GM18508 (cell line): ENCODE measurements at regions not wholly inside any gene's neighbourhood (a gene's known extent, or its start where the extent isn't known, plus 50 kb on each side); places are given as distances from the start of the nearest gene placed in this dataset.

Experiments used
- ATAC-seq: cut with Tn5 transposase; IDR thresholded peaks from one replicate; pipeline ENCODE4 v1.9.1; 2021; ENCODE audit warnings: moderate number of reproducible peaks; ENCODE audit not compliant: insufficient read depth, unreplicated experiment

DNA sequence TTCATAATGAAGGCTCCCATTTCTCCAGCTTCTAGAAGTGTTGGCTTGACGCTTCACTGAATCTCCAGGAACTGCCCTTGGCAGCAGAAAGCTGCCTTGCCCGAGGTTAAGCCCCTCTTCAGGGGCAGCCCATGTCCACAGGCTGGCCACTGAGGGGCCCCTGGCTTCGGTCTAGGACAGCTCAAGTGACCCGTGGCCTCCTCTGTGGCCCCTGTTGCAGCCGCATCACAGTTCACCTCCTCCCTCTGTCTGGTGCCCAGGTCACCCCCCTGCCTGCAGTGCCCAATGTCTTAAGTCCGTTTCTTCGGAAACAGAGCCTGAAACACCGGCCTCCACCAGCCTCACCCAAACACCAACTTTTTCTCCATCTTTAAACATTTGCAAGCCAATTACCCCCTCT is 279.2 kb upstream of the MKI67 start:
- ATAC-seq = no peak

GRCh38 chr10:128411643-128412042 is 285.4 kb upstream of the MKI67 start:
- no peak for ATAC-seq

GRCh38 chr10:128414568-128414967 is 288.3 kb upstream of the MKI67 start:
- ATAC-seq = no peak

- no peak for ATAC-seq
Measured at GRCh38 chr10:128416231-128416630, 290.0 kb upstream of the MKI67 start.

DNA sequence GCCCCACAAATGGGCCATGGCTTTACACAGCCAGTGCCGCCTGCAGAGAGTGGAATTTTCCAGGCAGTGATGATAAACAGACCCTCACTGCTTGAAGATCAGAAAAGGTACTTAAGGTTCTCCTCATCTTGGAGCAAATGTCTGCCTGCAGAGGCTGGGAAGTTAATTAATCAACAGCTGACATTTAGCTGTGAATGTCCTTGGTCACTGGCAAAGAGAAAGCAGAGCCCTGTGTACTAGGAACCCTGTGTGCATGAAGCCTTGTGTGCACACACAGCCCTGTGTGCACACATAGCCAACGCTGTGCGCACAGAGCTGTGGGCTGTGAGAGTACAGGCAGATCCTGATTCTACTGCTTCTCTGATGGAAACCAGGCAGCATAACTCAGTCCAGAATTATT is 291.6 kb upstream of the MKI67 start:
- ATAC-seq = no peak

DNA sequence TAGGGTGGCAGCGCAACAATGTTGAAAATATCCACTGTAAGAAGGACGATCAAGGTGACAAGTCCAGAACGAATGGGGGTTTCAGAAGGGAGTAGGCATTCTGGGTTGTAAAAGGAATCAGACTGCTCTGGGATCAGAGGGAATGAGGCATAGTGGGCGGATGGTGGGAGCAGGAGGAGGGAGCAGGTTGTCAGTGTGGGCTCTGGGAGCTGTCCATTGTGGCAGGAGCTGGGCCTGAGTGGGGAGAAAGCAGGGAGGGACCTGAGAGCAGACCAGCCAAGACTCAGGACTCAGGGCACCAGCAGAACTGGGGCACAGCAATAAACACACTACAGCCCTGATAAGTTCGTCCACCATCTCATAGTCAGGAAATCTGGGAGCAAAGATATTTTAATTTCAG is 292.6 kb upstream of the MKI67 start:
- no peak for ATAC-seq

DNA sequence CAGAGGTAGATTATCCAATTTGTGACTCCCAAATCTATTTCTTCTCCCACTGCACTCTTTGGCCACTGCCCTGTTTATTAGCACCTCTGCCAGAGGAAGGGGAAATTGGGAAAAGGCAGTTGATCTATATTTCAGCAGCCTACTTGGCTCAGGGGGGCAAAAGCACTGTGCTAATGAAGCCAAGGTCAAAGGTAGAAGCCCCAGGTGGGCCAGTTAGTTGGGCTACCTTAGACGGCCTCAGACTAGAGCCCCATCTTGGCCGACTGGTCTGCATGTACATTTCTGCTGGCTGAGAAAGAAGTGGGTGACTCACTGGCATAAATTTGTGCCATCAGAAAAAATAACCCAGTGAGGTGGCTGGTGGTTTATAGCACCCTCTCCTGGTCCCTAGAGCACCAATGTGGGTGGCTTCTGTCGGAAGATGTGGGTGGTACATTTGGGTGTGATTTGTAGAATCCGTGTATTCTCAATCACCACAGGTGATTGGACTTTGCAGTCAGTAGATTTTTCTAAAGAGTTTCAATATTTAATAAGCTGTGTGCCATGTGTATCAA is 293.3 kb upstream of the MKI67 start:
- ATAC-seq = no peak

DNA sequence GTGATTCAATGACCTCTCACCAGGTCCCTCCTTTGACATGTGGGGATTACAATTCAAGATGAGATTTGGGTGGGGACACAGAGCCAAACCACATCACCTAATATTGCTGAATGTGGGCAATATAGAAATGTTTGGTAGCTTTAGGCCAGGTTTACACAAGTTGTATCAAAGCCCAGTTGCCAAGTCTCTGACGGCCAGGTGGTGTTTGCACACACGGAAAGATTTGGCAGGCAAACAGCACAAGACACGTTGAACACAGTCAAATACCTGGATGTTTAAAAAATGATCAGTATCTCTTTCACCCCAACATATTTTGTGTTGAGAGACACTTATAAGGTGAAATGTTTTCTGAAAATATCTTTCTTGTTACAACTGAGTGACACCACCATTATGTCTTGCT is 294.4 kb upstream of the MKI67 start:
- ATAC-seq = no peak

DNA sequence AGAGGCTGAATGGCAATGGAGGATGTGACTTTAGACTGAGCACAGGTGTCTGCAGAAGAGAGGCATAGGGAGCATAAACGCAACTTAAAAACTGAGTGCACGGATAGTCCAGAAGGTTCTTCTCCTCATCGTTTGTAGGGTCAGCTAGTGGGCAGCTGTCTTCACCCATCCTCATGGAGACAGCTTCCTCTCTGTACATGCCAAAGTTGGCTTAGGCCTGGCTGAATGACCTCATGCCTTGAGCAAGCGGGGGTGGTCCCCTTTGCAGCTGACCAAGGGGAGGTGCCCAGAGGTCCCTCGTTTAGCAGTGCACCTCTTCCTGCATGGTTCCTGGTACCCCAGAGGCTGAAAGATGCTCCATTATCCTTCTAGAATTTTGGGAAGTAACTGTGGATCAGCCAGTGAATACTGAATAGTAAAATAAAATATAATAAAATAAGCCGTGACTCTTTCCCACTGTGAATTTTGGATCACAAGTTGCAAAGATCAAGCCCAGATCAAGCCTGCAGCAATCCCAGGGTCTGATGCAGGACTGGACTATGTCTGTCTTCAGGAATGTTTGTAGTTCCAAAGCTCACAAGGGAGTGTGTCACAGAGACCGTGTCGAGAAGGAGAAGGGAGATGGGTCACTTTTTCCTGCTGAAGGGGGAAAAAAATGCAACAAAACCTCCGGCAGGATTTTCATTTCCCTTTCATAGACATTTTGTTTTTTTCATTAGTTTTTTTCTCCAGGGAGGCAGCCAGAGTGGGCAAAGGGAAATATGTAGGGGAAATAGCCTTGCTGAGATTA is 295.3 kb upstream of the MKI67 start:
- ATAC-seq = no peak

- ATAC-seq = no peak
Measured at GRCh38 chr10:128422190-128422589, 296.0 kb upstream of the MKI67 start.

GRCh38 chr10:128422999-128423398 is 296.8 kb upstream of the MKI67 start:
- ATAC-seq = no peak

DNA sequence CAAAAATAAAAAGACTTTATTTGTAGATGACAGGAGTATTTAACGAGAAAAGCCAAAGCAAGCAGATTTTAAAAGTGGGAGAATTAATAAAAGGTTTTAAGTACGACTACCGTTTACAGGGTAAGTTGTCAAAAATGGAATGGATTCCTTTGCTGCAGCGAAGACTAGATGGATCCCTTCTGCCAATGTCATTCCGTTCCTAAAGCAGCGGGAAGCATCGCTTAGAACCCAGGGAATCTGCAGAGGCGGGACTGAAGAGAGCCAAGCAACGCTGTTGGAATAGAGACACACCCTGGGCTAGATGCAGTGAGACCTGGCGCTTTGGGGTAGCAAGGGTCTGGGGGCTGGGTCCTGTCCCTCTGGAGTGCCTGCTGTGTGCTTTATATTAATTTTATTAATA is 303.1 kb upstream of the MKI67 start:
- no peak for ATAC-seq

DNA sequence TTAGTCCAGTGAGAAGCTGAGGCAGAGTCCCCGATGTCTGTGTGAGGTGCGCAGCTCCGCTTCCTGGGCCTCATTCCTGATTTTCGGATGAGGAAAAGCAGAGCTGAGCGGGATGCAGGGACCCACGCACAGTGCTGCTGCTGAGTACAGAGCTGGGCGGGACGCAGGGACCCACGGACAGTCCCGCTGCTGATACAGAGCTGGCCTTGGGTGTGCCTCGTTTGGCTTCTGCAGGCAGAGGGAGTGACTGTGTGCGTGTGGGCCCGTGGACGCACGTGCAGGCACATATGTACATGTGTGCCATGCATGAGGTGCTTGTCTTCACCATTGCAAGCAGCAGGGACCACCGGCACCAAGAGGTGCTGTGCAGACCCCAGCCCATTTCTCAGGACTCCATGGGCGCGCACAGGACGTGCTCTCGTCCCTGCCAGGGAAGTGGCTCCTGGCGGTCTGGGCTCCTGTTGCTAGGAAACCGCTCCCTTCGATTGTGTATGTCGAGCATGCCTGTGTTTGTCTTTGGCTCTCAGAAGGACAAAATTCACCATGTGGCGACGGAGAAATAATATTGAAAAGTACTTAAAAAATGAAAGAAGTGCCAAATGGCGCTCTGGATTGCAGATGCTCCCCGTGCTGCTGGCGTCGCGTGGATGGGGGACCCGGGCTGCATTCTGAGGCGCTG is 303.8 kb upstream of the MKI67 start:
- ATAC-seq = no peak

- ATAC-seq = no peak
Measured at GRCh38 chr10:128431083-128431482, 304.9 kb upstream of the MKI67 start.

DNA sequence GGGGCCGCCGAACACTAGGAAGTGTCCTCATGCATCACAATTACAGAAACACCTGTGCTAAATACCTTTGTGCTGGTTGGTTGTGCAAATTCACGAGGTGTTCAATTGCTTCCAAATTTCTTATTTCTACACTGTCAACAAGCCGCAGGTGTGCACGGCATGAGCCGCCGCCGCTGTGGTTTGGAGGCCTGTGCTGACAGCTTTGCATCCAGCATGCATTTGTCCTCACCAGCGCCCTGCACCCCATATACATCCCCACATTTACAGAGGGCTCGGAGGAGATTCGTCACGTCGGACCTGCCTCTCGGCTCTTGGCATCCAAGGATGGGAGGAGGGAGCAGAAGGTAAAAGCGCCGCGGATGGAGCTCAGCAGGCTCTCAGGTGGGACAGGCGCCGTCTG is 305.3 kb upstream of the MKI67 start:
- no peak for ATAC-seq

DNA sequence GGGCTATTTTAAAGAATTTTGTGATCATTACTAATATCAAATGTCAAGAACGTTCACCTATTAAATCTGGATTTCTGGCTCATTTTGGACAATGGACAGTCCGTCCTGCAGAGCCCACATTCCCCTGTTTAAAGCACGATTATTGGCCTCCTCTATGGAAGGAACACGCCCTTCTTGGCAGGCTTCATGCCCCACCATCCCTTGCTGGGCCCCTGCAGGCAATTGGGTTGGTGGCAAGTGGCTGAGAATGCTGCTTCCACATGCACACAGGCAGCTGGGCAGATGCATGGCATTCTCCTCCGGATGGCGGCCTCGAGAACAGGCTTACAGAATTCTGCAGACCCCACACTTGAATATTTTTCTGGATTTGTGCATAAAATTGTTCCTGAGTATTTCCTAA is 305.8 kb upstream of the MKI67 start:
- ATAC-seq = no peak

- no peak for ATAC-seq
Measured at GRCh38 chr10:128432423-128432822, 306.2 kb upstream of the MKI67 start.

DNA sequence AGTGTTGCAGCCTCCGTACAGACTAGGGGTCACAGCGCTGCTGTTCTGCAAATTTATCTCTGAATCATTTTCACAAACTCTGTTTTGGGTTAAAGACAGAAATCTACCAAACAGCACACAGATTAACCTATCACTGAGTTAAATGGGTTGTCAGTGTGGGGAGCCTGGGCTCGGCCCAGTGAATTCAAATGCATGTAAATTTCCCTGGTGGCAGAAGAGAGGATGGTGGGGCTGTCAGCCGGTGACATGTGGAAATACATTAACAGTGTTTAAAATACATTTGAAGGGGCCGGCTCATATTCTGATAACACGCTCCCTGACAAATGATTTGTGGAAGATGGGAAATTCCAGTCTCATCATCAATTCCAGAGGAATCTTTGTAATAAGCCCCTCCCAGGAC is 309.6 kb upstream of the MKI67 start:
- no peak for ATAC-seq

GRCh38 chr10:128437786-128438345 is 311.6 kb upstream of the MKI67 start:
- ATAC-seq = no peak

DNA sequence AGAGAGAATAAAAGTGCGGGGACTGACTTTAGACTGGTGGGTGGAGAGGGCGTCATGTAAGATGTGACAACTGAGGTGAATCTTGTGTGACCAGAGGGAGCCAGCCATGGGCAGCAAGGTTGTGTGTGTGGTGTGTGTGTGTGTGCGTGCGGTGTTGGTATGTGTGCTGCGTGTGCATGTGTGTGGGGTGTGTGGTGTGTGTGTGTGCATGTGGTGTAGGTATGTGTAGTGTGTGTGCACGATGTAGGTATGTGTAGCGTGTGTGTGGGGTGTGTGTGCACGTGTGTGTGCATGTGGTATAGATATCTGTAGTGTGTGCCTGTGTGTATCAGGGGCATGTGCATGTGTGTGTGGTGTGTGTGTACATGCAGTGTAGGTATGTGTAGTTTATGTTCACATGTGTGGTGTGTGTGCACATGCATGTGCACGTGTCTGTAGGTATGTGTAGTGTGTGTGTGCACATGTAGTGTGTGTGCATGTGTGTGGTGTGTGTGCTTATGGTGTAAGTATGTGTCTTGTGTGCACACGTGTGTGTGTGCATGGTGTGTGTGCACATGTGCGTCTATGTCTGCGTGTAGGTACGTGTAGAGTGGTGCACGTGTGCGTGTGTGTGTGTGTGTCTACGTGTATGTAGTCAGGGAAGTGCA is 312.3 kb upstream of the MKI67 start:
- ATAC-seq = no peak
